ENCODE measurements at regions not wholly inside any gene's neighbourhood (a gene's known extent, or its start where the extent isn't known, plus 50 kb on each side); places are given as distances from the start of the nearest gene placed in this dataset.

DNA sequence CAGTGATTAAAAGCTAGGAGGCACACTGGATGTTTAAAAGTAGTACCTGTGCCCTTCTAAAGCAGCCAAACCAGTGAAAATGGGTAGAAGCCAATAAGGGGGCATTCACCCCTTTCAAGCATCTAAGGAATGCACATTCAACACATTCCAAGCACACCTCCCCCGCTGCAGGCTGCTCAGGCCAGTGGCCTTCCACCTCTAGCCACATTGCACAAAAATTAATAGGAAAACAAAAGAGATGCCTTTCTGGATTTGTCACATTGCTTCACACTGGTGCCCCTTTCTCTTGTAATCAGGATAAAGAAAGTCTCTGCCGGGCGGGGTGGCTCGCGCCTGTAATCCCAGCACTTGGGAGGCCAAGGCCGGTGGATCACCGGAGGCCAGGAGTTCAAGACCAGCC, 834.0 kb downstream of the USP25 start:
- DNase-seq (ENCODE audit: low read depth in 4 of 4, low spot score in 3 of 4), result no peak

DNA sequence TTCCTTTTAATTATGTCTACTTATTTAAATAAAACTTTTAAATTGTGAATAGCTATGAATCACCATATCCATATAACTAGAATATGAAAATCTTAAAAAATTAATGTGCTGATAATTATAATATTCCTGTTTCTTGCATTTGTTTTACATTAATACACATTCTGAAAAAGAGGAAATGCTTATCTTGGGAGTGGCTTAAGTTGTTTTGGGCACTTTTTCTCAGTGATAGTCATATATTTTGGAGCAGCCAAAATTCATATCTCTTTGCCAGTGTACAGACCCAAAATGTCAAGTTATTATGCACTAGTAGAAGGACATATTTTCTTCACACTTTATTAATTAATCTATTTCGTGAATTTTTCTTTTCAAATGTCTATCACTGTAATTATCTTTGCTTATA, 838.5 kb downstream of the USP25 start:
- DNase-seq (ENCODE audit: low read depth in 4 of 4, low spot score in 3 of 4), result no peak

- no peak for DNase-seq (ENCODE audit: low read depth in 4 of 4, low spot score in 3 of 4)
Observed at GRCh38 chr21:16568661-16569060, 838.9 kb downstream of the USP25 start.

GRCh38 chr21:16569679-16570078, 839.9 kb downstream of the USP25 start:
- DNase-seq (ENCODE audit: low read depth in 4 of 4, low spot score in 3 of 4), result no peak

- DNase-seq (ENCODE audit: low read depth in 4 of 4, low spot score in 3 of 4), result no peak
Observed at GRCh38 chr21:16570171-16570570, 840.4 kb downstream of the USP25 start.

DNA sequence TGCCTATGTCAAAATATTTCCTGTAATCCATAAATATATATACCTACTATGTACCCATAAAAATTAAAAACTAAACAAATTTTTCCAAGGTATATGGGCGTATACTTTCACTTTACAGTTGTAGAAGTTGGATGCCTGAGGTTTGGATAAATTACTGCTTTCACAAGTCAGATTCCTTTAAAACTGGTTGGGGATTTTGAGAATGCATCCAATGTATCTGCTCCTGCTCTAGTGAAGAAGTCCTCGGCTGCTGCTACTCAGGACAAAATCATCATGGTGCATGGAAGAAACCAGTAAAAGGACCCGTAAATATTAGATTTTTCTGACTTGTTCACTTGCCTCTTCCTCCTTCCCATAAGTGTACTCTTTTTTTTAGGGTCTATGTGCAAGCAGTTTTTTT, 841.1 kb downstream of the USP25 start:
- DNase-seq (ENCODE audit: low read depth in 4 of 4, low spot score in 3 of 4), result no peak

DNA sequence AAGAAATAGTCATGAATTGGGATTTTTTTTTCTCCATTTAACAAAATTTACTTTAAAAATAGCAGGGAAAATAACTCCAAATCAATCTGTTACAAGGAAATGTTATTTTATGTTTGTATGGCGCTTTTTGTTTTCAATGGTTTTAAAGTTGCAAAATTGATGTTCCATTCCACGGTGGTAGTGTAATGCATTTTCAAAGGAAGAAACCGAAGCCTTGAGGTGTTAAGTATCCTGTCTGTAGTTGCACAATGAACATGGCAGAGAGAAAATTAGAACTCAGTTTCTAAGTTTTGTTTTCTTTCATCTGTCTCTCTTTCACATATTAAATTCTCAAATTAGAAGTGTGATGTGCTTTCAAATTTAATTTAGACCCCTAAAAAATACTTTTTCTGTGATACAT, 841.8 kb downstream of the USP25 start:
- DNase-seq (ENCODE audit: low read depth in 4 of 4, low spot score in 3 of 4), result no peak

DNA sequence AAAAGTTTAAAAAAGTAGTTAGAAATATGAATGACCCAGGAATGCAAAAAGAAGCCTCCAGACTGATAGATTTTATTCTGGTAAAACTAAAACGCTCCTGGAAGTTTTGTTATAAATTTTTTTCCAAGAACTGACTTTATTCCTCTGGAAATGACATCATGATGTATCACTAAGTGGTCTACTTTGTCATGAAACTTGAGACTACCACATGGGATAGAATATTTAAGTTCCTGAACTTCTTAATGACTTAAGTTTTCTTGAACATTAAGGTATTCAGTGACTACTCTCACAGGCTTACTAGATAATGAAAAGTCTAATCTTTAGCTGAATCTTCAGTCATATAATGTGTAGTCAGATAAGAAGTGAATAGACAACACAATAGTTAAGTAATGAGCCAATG, 842.2 kb downstream of the USP25 start:
- no peak for DNase-seq (ENCODE audit: low read depth in 4 of 4, low spot score in 3 of 4)

DNA sequence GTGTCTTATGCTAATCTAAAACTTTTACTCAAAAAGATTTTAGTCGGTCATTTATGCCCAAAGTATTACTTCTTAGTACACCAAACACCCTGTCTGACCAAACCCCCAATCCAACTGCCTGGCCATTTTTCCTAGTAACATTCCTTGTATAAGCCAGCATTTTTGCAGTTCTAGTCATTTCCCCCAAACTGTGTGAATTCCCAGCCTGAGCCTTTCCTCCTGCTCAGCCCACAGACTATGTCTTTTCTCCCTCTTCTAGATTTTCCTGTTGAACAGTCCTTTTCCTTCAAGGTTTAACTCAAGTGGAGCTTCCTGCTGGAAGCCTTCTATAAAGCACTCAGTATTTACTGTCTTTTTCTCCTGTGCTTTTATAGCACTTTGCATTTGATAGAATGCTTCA, 843.8 kb downstream of the USP25 start:
- DNase-seq (ENCODE audit: low read depth in 4 of 4, low spot score in 3 of 4), result no peak

DNA sequence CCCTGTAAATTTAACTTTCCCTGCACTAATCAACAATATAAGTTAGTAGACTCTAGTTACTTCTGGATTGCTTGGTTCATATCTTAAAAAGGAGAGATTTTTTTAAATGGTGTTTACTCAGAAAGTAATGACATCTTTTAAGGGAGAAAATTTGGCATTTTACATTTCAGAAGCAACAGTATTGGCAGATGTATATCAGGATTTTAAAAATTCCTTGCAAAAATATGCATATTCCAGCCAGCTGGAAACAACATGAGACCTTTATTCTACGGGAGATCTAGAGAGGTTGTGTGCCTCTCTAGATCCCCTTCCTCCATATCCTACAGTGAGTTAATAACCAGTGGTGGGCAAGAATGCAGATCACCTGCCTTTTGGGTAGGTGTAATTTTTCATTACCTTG, 848.2 kb downstream of the USP25 start:
- no peak for DNase-seq (ENCODE audit: low read depth in 4 of 4, low spot score in 3 of 4)

DNA sequence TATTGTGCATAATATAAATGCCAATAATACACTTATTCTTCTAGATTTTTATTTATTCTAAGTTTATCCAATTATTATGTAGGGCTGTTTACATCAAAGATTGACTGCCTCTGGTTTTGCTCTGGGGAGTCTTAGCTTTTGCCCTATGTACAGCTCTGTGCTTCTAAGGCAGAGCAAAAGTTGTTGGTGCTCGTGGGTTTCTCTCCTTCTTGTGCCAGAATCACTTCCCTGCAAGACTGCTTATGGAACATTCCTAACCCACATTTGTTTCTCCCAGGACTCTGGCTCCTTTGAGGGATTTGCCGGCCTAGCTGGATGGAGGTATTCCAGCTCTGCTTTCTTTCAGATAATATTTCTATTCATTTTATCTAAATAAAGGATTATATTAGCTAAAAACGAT, 849.1 kb downstream of the USP25 start:
- DNase-seq (ENCODE audit: low read depth in 4 of 4, low spot score in 3 of 4), result no peak

DNA sequence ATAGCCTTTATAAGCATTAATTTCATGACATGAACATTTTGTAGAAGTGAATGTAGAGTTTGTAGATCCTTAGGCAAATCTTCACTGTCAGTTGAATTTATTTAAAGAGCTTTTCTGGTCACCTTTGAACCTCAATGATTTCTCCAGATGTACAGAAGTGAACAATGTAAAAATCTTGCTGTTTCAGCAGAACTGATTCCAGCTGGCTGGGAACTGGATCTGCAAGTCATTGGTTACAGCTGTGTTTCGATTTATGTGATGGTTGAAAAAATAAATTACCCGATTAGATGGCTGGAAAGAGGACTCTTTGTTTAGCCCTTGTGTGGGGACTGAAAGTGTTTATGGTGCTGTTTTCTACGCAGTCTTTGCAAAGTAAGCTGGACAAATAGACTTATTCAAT, 849.8 kb downstream of the USP25 start:
- DNase-seq (ENCODE audit: low read depth in 4 of 4, low spot score in 3 of 4), result peak; percentile 53 to 66 (median 61)

DNA sequence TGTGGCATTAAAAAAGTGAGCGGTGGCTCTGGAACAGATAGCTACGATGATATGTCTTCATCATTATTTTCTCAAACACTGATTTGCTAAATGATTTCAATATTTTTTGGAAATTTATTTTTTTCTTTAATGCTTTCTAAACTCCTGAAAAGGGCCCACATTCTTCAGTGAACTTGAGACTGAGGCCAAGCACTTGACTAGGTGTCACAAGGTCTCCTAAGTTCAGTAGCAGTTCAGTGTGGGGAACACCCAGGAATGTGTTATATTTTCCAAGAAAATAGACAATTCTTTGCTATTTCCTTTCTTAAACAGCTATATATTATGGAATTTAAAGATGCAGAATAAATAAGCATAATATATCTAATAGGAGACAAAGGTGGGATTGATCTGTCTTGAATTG, 850.9 kb downstream of the USP25 start:
- DNase-seq (ENCODE audit: low read depth in 4 of 4, low spot score in 3 of 4), result no peak

DNA sequence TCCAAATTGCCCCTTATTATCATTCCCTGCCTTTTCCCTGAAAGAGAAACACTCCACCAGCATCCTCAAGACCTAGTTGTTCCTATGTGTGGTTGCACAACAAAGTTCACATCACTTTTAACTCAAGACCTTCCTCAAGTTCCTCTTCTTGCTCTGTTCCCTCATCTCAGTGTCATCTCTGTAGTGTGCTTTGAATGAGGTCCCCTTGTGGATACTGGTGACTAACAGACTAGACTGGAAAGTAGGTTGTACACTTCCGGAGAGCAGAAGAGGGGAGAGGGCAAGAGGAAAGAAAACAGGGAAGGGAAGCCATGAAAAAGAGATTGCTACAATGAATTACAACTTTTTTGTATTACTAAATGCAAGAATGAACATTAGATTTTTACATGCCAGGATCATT, 853.8 kb downstream of the USP25 start:
- DNase-seq (ENCODE audit: low read depth in 4 of 4, low spot score in 3 of 4), result no peak

DNA sequence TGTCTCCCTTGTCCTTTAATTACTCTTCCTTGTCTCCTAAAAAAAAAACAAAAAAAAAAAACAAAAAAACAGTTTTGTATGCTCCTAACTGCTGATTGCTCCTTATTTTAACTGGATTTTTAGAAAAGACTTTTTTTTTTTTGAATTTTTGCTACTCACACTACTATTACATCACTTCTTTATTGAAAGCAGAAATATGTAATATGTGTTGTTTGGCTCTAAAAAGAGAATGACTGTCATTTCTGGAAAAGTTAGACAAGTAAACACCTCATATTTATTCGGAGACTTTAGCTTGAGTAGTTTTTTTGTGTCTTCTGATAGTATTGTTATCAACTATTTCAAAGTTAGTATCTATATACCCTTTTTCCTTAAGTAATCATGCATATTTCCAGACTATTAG, 855.0 kb downstream of the USP25 start:
- no peak for DNase-seq (ENCODE audit: low read depth in 4 of 4, low spot score in 3 of 4)

GRCh38 chr21:16585896-16586295, 856.1 kb downstream of the USP25 start:
- no peak for DNase-seq (ENCODE audit: low read depth in 4 of 4, low spot score in 3 of 4)

DNA sequence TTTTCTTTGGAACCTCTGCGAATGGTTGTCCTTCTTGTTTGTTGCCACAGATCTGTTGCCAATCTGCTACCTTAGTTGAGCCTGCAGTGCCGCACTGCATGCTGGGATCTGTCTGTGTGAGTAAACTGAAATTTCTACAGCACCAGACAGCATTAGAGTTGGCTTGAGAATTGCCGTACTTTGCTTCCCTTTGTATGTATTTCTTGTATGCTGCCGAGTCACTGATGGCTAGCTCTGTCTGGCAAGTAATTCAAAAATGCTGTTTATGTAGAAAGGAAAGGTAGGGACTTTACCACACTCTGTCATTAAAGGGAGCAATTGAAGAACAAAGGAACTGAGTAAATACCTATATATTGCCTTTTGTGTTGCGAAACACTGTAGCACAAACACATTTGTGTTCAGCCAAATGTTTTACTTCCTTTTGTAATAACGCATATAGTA, 857.4 kb downstream of the USP25 start:
- DNase-seq (ENCODE audit: low read depth in 4 of 4, low spot score in 3 of 4), result no peak

GRCh38 chr21:16587681-16588375, 858.0 kb downstream of the USP25 start:
- no peak for DNase-seq (ENCODE audit: low read depth in 4 of 4, low spot score in 3 of 4)

DNA sequence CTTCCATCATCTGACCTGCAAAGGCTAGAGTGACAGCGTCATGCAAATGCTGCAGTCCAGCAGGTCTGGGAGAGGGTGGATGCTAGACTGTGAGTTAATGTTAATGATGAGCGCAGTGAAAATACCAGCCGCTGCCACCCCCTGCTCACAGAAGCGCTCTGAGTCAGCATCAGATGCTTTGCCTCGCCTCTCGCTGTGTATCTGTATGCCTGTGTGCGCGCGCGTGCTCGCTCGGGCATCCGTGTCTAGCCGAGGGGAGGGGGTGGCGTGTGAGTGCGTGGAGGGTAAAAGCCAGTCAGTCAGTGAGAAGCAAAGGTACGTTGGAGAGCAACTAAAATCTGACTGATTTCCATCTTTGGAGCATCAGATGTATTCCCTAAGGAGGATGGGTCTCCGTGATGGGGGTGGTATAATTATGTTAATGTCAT, 858.7 kb downstream of the USP25 start:
- peak in 1 of 4 donors; percentile 36 for DNase-seq (ENCODE audit: low read depth in 4 of 4, low spot score in 3 of 4)

- no peak for DNase-seq (ENCODE audit: low read depth in 4 of 4, low spot score in 3 of 4)
Observed at GRCh38 chr21:16589006-16589898, 859.5 kb downstream of the USP25 start.

GRCh38 chr21:16590186-16590585, 860.4 kb downstream of the USP25 start:
- no peak for DNase-seq (ENCODE audit: low read depth in 4 of 4, low spot score in 3 of 4)

DNA sequence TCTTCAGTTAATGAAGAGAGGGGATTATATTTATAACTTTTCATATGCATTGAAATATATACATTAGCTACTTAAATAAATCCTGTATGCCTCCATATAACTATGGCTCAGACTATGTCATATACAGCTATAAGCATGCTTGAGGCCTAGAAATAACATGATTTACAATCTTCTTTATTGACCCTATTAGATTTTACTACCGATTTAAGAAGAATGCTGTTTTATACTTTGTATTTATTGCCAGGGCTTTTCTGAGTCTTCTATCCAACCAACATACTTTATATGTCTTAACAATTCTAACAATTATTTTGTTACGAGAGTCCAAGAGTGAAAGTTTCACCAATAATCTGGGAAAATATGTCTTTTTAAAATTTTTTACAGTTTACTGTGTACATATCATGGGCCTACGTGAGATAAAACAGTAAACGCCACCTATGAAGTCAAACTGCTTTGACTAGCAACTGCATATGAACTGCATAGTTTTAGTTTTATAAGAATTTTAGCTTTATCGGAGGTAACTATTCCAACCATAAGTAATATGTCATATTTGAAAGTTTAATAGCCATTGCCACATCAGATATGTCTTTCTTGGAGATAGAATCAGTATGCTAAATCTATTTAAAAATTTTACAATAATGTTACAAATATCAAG, 861.0 kb downstream of the USP25 start:
- no peak for DNase-seq (ENCODE audit: low read depth in 4 of 4, low spot score in 3 of 4)

All from left renal pelvis (tissue), 4 donors.